Fibroblast of skin of right biceps (primary cell): ENCODE measurements at regions not wholly inside any gene's neighbourhood (a gene's known extent, or its start where the extent isn't known, plus 50 kb on each side); places are given as distances from the start of the nearest gene placed in this dataset.
"Not testable (repeated sequence)": the region's sequence is repeated elsewhere in the genome, so short reads cannot be mapped to it uniquely, and the experiment has no call there.

ENCODE experiments used
- DNase-seq: peaks from one replicate; pipeline ENCODE4 v3.0.0-alpha.2; 2013

- peak; percentile 20 for DNase-seq
Observed at GRCh38 chr7:119482209-119482608, 790.8 kb upstream of the KCND2 start.

GRCh38 chr7:119482671-119483070 is 790.3 kb upstream of the KCND2 start:
- no peak for DNase-seq

GRCh38 chr7:119483364-119483763 is 789.6 kb upstream of the KCND2 start:
- DNase-seq = no peak

- no peak for DNase-seq
Observed at GRCh38 chr7:119514326-119514725, 758.6 kb upstream of the KCND2 start.

GRCh38 chr7:119515214-119515613 is 757.8 kb upstream of the KCND2 start:
- DNase-seq = no peak

- DNase-seq = no peak
Observed at GRCh38 chr7:119515962-119516361, 757.0 kb upstream of the KCND2 start.

GRCh38 chr7:119522263-119522662 is 750.7 kb upstream of the KCND2 start:
- no peak for DNase-seq

- DNase-seq = no peak
Observed at GRCh38 chr7:119522698-119523097, 750.3 kb upstream of the KCND2 start.

- peak; percentile 61 for DNase-seq
Observed at GRCh38 chr7:119545118-119545517, 727.9 kb upstream of the KCND2 start.

- no peak for DNase-seq
Observed at GRCh38 chr7:119555788-119556187, 717.2 kb upstream of the KCND2 start.

- DNase-seq = no peak
Observed at GRCh38 chr7:119556436-119556835, 716.5 kb upstream of the KCND2 start.

- DNase-seq = peak; percentile 59
Observed at GRCh38 chr7:119561751-119562150, 711.2 kb upstream of the KCND2 start.

GRCh38 chr7:119562839-119563238 is 710.1 kb upstream of the KCND2 start:
- no peak for DNase-seq

- DNase-seq = no peak
Observed at GRCh38 chr7:119571666-119572065, 701.3 kb upstream of the KCND2 start.

- DNase-seq = no peak
Observed at GRCh38 chr7:119572132-119572531, 700.8 kb upstream of the KCND2 start.

GRCh38 chr7:119572541-119572940 is 700.4 kb upstream of the KCND2 start:
- no peak for DNase-seq

GRCh38 chr7:119578116-119578515 is 694.9 kb upstream of the KCND2 start:
- DNase-seq = no peak

- no peak for DNase-seq
Observed at GRCh38 chr7:119594956-119595355, 678.0 kb upstream of the KCND2 start.

- DNase-seq = no peak
Observed at GRCh38 chr7:119596651-119597050, 676.3 kb upstream of the KCND2 start.

- no peak for DNase-seq
Observed at GRCh38 chr7:119606297-119606696, 666.7 kb upstream of the KCND2 start.

- DNase-seq = no peak
Observed at GRCh38 chr7:119620769-119621168, 652.2 kb upstream of the KCND2 start.

- DNase-seq = no peak
Observed at GRCh38 chr7:119623427-119623826, 649.5 kb upstream of the KCND2 start.

GRCh38 chr7:119630406-119630969 is 642.5 kb upstream of the KCND2 start:
- peak; percentile 1 for DNase-seq

GRCh38 chr7:119633812-119634211 is 639.2 kb upstream of the KCND2 start:
- DNase-seq = not testable (repeated sequence)

- DNase-seq = no peak
Observed at GRCh38 chr7:119640326-119640725, 632.6 kb upstream of the KCND2 start.

- no peak for DNase-seq
Observed at GRCh38 chr7:119640861-119641260, 632.1 kb upstream of the KCND2 start.
